HCT116 (cell line): ENCODE measurements at regions not wholly inside any gene's neighbourhood (a gene's known extent, or its start where the extent isn't known, plus 50 kb on each side); places are given as distances from the start of the nearest gene placed in this dataset.

Experiments used
- CTCF ChIP-seq, 3 experiments: fragments of 200-600 bp in 1 of 3; sonication (generic) in 1 of 3; IDR thresholded peaks in 2 of 3; conservative IDR thresholded peaks in 1 of 3; 2 replicates each; pipeline ENCODE4 v1.5.1; 2012 to 2017; ENCODE audit warnings: low read depth in 2 of 3, low read length in 2 of 3, antibody characterized with exemption in 1 of 3, borderline replicate concordance in 1 of 3, control low read depth in 1 of 3, mild to moderate bottlenecking in 1 of 3, mixed read lengths in 1 of 3, mixed run types in 1 of 3, moderate library complexity in 1 of 3; ENCODE audit not compliant: insufficient read depth in 1 of 3
- EGR1 ChIP-seq: IDR thresholded peaks from 2 replicates; pipeline ENCODE4 v1.6.1; 2012; ENCODE audit warnings: low read depth
- POLR2A ChIP-seq: IDR thresholded peaks from 2 replicates; pipeline ENCODE4 v1.7.0; 2011; ENCODE audit warnings: borderline replicate concordance; ENCODE audit not compliant: insufficient read depth, insufficient read length; ENCODE audit errors: extremely low read depth
- TF ChIP-seq, protein P1 (sequence below): IDR thresholded peaks from 2 replicates; pipeline ENCODE4 v1.6.1; 2012; ENCODE audit warnings: low read depth

GRCh38 chr5:135662683-135663082 is 83.9 kb upstream of the CXCL14 start:
- TF ChIP-seq CTCF (IDR thresholded peaks at IDR 0.05 in 2 of 3, conservative IDR thresholded peaks at IDR 0.05 in 1 of 3; ENCODE audit: borderline replicate concordance in 1 of 3, insufficient read depth in 1 of 3, low read depth in 2 of 3, low read length in 2 of 3): peak in 1 of 3 experiments; percentile 22; a peak in 3 of 6 replicates
- TF ChIP-seq POLR2A: no peak
- TF ChIP-seq EGR1: no peak
- TF ChIP-seq, protein P1, sequence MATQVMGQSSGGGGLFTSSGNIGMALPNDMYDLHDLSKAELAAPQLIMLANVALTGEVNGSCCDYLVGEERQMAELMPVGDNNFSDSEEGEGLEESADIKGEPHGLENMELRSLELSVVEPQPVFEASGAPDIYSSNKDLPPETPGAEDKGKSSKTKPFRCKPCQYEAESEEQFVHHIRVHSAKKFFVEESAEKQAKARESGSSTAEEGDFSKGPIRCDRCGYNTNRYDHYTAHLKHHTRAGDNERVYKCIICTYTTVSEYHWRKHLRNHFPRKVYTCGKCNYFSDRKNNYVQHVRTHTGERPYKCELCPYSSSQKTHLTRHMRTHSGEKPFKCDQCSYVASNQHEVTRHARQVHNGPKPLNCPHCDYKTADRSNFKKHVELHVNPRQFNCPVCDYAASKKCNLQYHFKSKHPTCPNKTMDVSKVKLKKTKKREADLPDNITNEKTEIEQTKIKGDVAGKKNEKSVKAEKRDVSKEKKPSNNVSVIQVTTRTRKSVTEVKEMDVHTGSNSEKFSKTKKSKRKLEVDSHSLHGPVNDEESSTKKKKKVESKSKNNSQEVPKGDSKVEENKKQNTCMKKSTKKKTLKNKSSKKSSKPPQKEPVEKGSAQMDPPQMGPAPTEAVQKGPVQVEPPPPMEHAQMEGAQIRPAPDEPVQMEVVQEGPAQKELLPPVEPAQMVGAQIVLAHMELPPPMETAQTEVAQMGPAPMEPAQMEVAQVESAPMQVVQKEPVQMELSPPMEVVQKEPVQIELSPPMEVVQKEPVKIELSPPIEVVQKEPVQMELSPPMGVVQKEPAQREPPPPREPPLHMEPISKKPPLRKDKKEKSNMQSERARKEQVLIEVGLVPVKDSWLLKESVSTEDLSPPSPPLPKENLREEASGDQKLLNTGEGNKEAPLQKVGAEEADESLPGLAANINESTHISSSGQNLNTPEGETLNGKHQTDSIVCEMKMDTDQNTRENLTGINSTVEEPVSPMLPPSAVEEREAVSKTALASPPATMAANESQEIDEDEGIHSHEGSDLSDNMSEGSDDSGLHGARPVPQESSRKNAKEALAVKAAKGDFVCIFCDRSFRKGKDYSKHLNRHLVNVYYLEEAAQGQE: no peak
